Prostate gland (tissue), 2 donors: ENCODE measurements at regions not wholly inside any gene's neighbourhood (a gene's known extent, or its start where the extent isn't known, plus 50 kb on each side); places are given as distances from the start of the nearest gene placed in this dataset.
"Not testable (repeated sequence)": the region's sequence is repeated elsewhere in the genome, so short reads cannot be mapped to it uniquely, and the experiment has no call there.

Experiments used
- CTCF ChIP-seq, 4 experiments: fragments of 200-600 bp in 2 of 4; fragments of 450-650 bp in 2 of 4; sonication (generic) in 2 of 4; IDR thresholded peaks; 1 replicate in 3 of 4; 2 replicates in 1 of 4; pipeline ENCODE4 v1.5.1; 2016 to 2019; ENCODE audit warnings: antibody characterized with exemption in 4 of 4, mild to moderate bottlenecking in 2 of 4, moderate library complexity in 2 of 4
- POLR2A ChIP-seq: fragments of 450-650 bp; IDR thresholded peaks from one replicate; pipeline ENCODE4 v1.6.1; 2016; ENCODE audit warnings: antibody characterized with exemption, mild to moderate bottlenecking
- POLR2AphosphoS5 ChIP-seq: sonication (generic); formaldehyde crosslinking; IDR thresholded peaks from one replicate; pipeline ENCODE4 v1.6.1; 2017; ENCODE audit warnings: antibody characterized with exemption

- not testable (repeated sequence) for TF ChIP-seq CTCF (IDR thresholded peaks at IDR 0.05); POLR2A; POLR2AphosphoS5
Observed at GRCh38 chr10:124190476-124190875, 97.1 kb upstream of the CHST15 start.
